NCI-H2196 (cell line): ENCODE measurements at regions not wholly inside any gene's neighbourhood (a gene's known extent, or its start where the extent isn't known, plus 50 kb on each side); places are given as distances from the start of the nearest gene placed in this dataset.
"Not testable (repeated sequence)": the region's sequence is repeated elsewhere in the genome, so short reads cannot be mapped to it uniquely, and the experiment has no call there.

Experiments used
- DNase-seq: peaks from one replicate; lab custom pipeline; 2025; ENCODE audit not compliant: unreplicated experiment; lab: John Stamatoyannopoulos, UW

GRCh38 chr13:70817576-70817975 lies 709.3 kb upstream of the KLHL1 start:
- no peak for DNase-seq

- DNase-seq, result no peak
These were observed 708.6 kb upstream of the KLHL1 start for GRCh38 chr13:70816853-70817252.

- DNase-seq, result no peak
These were observed 706.4 kb upstream of the KLHL1 start for GRCh38 chr13:70814684-70815083.

GRCh38 chr13:70812481-70812880 lies 704.2 kb upstream of the KLHL1 start:
- no peak for DNase-seq

GRCh38 chr13:70809588-70809987 lies 701.3 kb upstream of the KLHL1 start:
- DNase-seq, result no peak

GRCh38 chr13:70798385-70798784 lies 690.1 kb upstream of the KLHL1 start:
- DNase-seq, result no peak

- DNase-seq, result no peak
These were observed 687.2 kb upstream of the KLHL1 start for GRCh38 chr13:70795484-70795883.

- DNase-seq, result no peak
These were observed 683.9 kb upstream of the KLHL1 start for GRCh38 chr13:70792121-70792520.

GRCh38 chr13:70789751-70790150 lies 681.5 kb upstream of the KLHL1 start:
- DNase-seq, result no peak

- DNase-seq, result no peak
These were observed 679.8 kb upstream of the KLHL1 start for GRCh38 chr13:70788074-70788473.

GRCh38 chr13:70784207-70784989 lies 676.1 kb upstream of the KLHL1 start:
- DNase-seq, result no peak

- no peak for DNase-seq
These were observed 661.6 kb upstream of the KLHL1 start for GRCh38 chr13:70769817-70770216.

- no peak for DNase-seq
These were observed 650.7 kb upstream of the KLHL1 start for GRCh38 chr13:70758932-70759331.

GRCh38 chr13:70756088-70756487 lies 647.8 kb upstream of the KLHL1 start:
- no peak for DNase-seq

- DNase-seq, result no peak
These were observed 647.2 kb upstream of the KLHL1 start for GRCh38 chr13:70755456-70755855.

GRCh38 chr13:70747262-70747661 lies 639.0 kb upstream of the KLHL1 start:
- no peak for DNase-seq

- DNase-seq, result not testable (repeated sequence)
These were observed 638.2 kb upstream of the KLHL1 start for GRCh38 chr13:70746469-70746868.

- DNase-seq, result no peak
These were observed 628.5 kb upstream of the KLHL1 start for GRCh38 chr13:70736622-70737317.

- no peak for DNase-seq
These were observed 624.4 kb upstream of the KLHL1 start for GRCh38 chr13:70732611-70733010.

- DNase-seq, result no peak
These were observed 621.1 kb upstream of the KLHL1 start for GRCh38 chr13:70729369-70729768.

- DNase-seq, result no peak
These were observed 615.5 kb upstream of the KLHL1 start for GRCh38 chr13:70723732-70724131.

GRCh38 chr13:70720386-70720785 lies 612.1 kb upstream of the KLHL1 start:
- no peak for DNase-seq

GRCh38 chr13:70714993-70715392 lies 606.7 kb upstream of the KLHL1 start:
- DNase-seq, result no peak
